OCI-LY3 (cell line): ENCODE measurements at regions not wholly inside any gene's neighbourhood (a gene's known extent, or its start where the extent isn't known, plus 50 kb on each side); places are given as distances from the start of the nearest gene placed in this dataset.

Experiments used
- H2AFZ ChIP-seq: fragments of 200-600, 300-600 bp; shearing (Covaris generic); 2 replicates; pipeline ENCODE4 v1.6.0; 2014; ENCODE audit warnings: antibody characterized with exemption, low read depth, low read length
- H3K27ac ChIP-seq: fragments of 200-600, 300-600 bp; sonication (generic); 2 replicates; pipeline ENCODE4 v1.5.1; 2014; ENCODE audit warnings: mild to moderate bottlenecking, low read length, moderate library complexity, mixed read lengths
- H3K27me3 ChIP-seq: fragments of 200-600, 300-600 bp; sonication (generic); 2 replicates; pipeline ENCODE4 v1.6.1; 2014; ENCODE audit warnings: low read depth, low read length, mixed read lengths
- H3K36me3 ChIP-seq: fragments of 200-600, 300-600 bp; sonication (generic); replicated peaks from 2 replicates; pipeline ENCODE3; 2014; ENCODE audit warnings: low read depth, low read length, mixed read lengths
- H3K4me1 ChIP-seq: fragments of 300-600, 200-600 bp; sonication (generic); 2 replicates; pipeline ENCODE4 v1.6.1; 2014; ENCODE audit warnings: low read length, mixed read lengths
- H3K4me2 ChIP-seq: fragments of 200-600, 300-600 bp; sonication (generic); 2 replicates; pipeline ENCODE4 v1.6.1; 2014; ENCODE audit warnings: low read length, mixed read lengths
- H3K4me3 ChIP-seq: fragments of 300-600, 200-600 bp; sonication (generic); 2 replicates; pipeline ENCODE4 v1.5.1; 2014; ENCODE audit warnings: antibody characterized with exemption, mild to moderate bottlenecking, low read length, moderate library complexity
- H3K79me2 ChIP-seq: fragments of 300-600, 200-600 bp; shearing (Covaris generic); 2 replicates; pipeline ENCODE4 v1.6.1; 2014; ENCODE audit warnings: mild to moderate bottlenecking, low read length, mixed read lengths
- H3K9ac ChIP-seq: fragments of 300-600, 200-600 bp; shearing (Covaris generic); 2 replicates; pipeline ENCODE4 v1.6.0; 2014; ENCODE audit warnings: mild to moderate bottlenecking, low read length, moderate library complexity
- H3K9me3 ChIP-seq: fragments of 200-600, 300-600 bp; shearing (Covaris generic); 2 replicates; pipeline ENCODE4 v1.6.1; 2014; ENCODE audit warnings: low read length, mixed read lengths; ENCODE audit not compliant: insufficient read depth
- H4K20me1 ChIP-seq: fragments of 200-600, 300-600 bp; sonication (generic); 2 replicates; pipeline ENCODE4 v1.6.1; 2016; ENCODE audit warnings: low read length, mixed read lengths; ENCODE audit not compliant: insufficient read depth
- CTCF ChIP-seq: fragments of 200-600, 300-600 bp; sonication (generic); IDR thresholded peaks from 2 replicates; pipeline ENCODE4 v1.5.1; 2014; ENCODE audit warnings: antibody characterized with exemption, low read length, low read depth
- EZH2phosphoT487 ChIP-seq: fragments of 200-600 bp; shearing (Covaris generic); IDR thresholded peaks from 2 replicates; pipeline ENCODE4 v1.6.1; 2018; ENCODE audit warnings: antibody characterized with exemption, mixed run types, low read depth

- Histone ChIP-seq H3K36me3 (no peaks in the 10 kb centered on the region), H3K79me2 (no peaks in the 10 kb centered on the region), H3K9me3 (no peaks in the 10 kb centered on the region), H3K4me3 (no peak overlapping the region), H3K4me2 (no peak overlapping the region), H3K4me1 (no peaks in the 10 kb centered on the region), H3K27ac (no peak overlapping the region), H3K9ac (no peak overlapping the region), H3K27me3 (no peaks in the 10 kb centered on the region), H4K20me1 (no peaks in the 10 kb centered on the region), H2AFZ (no peak overlapping the region)
- TF ChIP-seq EZH2phosphoT487 (no peak), CTCF (no peak)
Measured at GRCh38 chr7:124168616-124169015, 135.7 kb upstream of the TMEM229A start.

GRCh38 chr7:124162667-124163066 is 129.8 kb upstream of the TMEM229A start:
- no peaks in the 10 kb centered on the region for H3K27me3 ChIP-seq
- H3K4me2 ChIP-seq, result no peak overlapping the region
- no peak overlapping the region for H2AFZ ChIP-seq
- no peak overlapping the region for H3K4me3 ChIP-seq
- no peaks in the 10 kb centered on the region for H3K4me1 ChIP-seq
- H3K36me3 ChIP-seq, result no peaks in the 10 kb centered on the region
- H3K9me3 ChIP-seq, result no peaks in the 10 kb centered on the region
- no peak overlapping the region for H3K27ac ChIP-seq
- TF ChIP-seq EZH2phosphoT487 (no peak), CTCF (no peak)
- H3K9ac ChIP-seq, result no peak overlapping the region
- no peaks in the 10 kb centered on the region for H3K79me2 ChIP-seq
- H4K20me1 ChIP-seq, result no peaks in the 10 kb centered on the region

- Histone ChIP-seq H3K36me3 (no peaks in the 10 kb centered on the region), H3K4me1 (no peaks in the 10 kb centered on the region), H3K4me2 (no peak overlapping the region)
Measured at GRCh38 chr7:124155432-124156022, 122.7 kb upstream of the TMEM229A start.

More at GRCh38 chr7:124155432-124156022, 122.7 kb upstream of the TMEM229A start:
- Histone ChIP-seq H3K79me2 (no peaks in the 10 kb centered on the region), H3K27me3 (no peaks in the 10 kb centered on the region), H3K9me3 (no peaks in the 10 kb centered on the region), H3K4me3 (no peak overlapping the region), H3K27ac (no peak overlapping the region), H3K9ac (no peak overlapping the region), H4K20me1 (no peaks in the 10 kb centered on the region), H2AFZ (no peak overlapping the region)
- TF ChIP-seq EZH2phosphoT487 (no peak), CTCF (peak; percentile 62)
